ENCODE measurements at regions not wholly inside any gene's neighbourhood (a gene's known extent, or its start where the extent isn't known, plus 50 kb on each side); places are given as distances from the start of the nearest gene placed in this dataset.

DNA sequence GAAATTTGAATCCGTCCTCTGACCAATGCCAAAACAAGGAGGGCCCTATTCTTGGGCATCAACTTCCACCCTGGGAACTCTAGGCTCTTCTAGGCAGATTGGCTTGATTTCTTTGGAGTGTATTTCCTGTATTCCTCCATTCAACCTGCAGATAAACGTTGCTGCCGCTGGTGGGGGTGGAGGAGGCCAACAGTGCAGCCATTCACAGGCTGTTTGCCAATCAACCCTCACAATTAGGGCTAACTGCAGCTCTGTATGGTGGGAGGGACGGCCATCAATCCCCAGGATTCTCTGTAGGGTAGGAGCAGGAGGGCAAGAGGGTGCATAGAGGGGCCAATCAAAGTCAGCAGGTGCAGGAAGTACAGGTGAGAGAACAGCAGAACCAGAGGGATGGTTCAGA lies 273.1 kb upstream of the PROX1 start:
- no peak overlapping the region for H3K4me3 ChIP-seq (ENCODE audit: low read depth, low read length)
- no peak for DNase-seq (ENCODE audit: low read depth)
- TF ChIP-seq, protein P1, sequence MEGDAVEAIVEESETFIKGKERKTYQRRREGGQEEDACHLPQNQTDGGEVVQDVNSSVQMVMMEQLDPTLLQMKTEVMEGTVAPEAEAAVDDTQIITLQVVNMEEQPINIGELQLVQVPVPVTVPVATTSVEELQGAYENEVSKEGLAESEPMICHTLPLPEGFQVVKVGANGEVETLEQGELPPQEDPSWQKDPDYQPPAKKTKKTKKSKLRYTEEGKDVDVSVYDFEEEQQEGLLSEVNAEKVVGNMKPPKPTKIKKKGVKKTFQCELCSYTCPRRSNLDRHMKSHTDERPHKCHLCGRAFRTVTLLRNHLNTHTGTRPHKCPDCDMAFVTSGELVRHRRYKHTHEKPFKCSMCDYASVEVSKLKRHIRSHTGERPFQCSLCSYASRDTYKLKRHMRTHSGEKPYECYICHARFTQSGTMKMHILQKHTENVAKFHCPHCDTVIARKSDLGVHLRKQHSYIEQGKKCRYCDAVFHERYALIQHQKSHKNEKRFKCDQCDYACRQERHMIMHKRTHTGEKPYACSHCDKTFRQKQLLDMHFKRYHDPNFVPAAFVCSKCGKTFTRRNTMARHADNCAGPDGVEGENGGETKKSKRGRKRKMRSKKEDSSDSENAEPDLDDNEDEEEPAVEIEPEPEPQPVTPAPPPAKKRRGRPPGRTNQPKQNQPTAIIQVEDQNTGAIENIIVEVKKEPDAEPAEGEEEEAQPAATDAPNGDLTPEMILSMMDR (IDR thresholded peaks at IDR 0.05; ENCODE audit: control insufficient read depth, extremely low read depth, insufficient read depth) = no peak

DNA sequence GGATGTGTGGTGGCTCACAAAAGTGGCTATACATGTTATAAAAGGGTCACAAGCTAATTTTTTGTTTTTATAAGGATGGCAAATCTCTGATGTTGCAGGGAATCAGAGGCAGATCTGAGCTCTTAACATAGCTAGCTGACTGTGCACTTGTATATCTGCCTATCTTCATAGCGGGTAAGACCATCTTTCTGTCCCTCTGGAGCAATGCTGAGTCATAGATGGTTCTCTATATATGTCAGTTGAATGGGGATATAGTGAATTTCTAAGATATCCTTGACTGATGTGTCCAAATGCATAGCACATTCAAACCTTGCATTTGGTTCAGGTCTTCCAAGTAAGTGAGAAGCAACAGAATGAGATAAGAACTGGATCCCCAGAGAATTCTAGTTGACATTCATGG lies 272.6 kb upstream of the PROX1 start:
- DNase-seq (ENCODE audit: low read depth) = no peak
- TF ChIP-seq, protein P1 (IDR thresholded peaks at IDR 0.05; ENCODE audit: control insufficient read depth, extremely low read depth, insufficient read depth) = no peak
- H3K4me3 ChIP-seq (ENCODE audit: low read depth, low read length) = no peak overlapping the region

DNA sequence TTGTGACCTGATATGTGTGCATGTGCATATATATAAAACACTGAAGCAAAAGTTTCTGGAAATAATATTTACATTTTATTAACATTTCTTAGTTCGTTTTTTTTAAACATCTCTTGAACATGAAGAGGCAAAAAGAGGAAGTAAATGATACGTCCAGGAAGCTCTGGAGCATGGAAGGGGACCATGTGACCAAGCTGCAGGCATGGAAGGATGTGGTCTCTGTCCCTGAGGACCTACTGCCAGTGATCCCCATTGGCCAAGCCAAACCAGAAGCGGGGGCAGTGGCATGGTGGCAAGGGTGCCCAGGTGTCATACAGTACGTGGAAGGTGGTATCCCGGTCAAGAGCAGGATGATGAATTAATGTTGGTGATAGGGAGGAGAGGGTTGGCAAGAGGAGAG lies 268.3 kb upstream of the PROX1 start:
- TF ChIP-seq, protein P1 (IDR thresholded peaks at IDR 0.05; ENCODE audit: control insufficient read depth, extremely low read depth, insufficient read depth) = no peak
- H3K4me3 ChIP-seq (ENCODE audit: low read depth, low read length) = no peak overlapping the region
- DNase-seq (ENCODE audit: low read depth) = no peak

DNA sequence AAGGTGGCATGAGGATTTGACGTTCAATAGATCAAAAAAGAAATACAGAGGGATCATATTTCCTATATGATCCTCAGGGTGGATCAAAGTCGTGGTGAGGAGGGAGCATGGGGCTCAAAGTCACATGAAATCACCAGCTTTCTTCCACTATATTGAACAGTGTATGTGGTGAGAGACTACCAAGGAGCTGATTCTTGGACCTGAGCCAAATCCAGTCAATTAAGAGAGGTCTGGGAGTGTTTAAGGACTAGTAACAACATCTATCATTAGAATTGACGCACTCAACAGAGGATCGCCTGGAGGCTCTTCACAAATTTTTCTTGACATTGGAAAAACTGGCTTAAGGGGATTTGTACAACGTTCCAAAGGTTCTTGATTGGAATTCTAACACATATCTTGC lies 267.7 kb upstream of the PROX1 start:
- H3K4me3 ChIP-seq (ENCODE audit: low read depth, low read length) = no peak overlapping the region
- no peak for DNase-seq (ENCODE audit: low read depth)
- TF ChIP-seq, protein P1 (IDR thresholded peaks at IDR 0.05; ENCODE audit: control insufficient read depth, extremely low read depth, insufficient read depth) = no peak

DNA sequence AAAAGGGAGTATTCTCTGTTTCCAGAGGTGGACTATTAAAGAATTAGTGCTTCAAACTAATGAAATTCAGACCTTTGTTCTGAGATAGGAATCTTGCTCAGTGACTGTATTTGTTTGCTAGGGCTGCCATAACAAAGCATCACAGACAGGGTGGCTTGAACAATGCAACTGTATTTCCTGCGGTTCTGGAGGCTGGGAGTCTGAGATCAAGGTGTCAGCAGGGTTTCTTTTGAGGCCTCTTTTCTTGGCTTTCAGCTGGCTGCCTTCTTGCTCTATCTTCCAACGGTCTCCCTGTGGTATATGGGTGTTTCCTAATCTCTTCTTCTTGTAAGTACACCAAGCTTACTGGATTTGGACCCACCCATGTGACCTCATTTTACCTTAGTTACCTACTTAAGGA lies 264.6 kb upstream of the PROX1 start:
- TF ChIP-seq, protein P1 (IDR thresholded peaks at IDR 0.05; ENCODE audit: control insufficient read depth, extremely low read depth, insufficient read depth) = no peak
- DNase-seq (ENCODE audit: low read depth) = no peak
- H3K4me3 ChIP-seq (ENCODE audit: low read depth, low read length) = no peak overlapping the region

DNA sequence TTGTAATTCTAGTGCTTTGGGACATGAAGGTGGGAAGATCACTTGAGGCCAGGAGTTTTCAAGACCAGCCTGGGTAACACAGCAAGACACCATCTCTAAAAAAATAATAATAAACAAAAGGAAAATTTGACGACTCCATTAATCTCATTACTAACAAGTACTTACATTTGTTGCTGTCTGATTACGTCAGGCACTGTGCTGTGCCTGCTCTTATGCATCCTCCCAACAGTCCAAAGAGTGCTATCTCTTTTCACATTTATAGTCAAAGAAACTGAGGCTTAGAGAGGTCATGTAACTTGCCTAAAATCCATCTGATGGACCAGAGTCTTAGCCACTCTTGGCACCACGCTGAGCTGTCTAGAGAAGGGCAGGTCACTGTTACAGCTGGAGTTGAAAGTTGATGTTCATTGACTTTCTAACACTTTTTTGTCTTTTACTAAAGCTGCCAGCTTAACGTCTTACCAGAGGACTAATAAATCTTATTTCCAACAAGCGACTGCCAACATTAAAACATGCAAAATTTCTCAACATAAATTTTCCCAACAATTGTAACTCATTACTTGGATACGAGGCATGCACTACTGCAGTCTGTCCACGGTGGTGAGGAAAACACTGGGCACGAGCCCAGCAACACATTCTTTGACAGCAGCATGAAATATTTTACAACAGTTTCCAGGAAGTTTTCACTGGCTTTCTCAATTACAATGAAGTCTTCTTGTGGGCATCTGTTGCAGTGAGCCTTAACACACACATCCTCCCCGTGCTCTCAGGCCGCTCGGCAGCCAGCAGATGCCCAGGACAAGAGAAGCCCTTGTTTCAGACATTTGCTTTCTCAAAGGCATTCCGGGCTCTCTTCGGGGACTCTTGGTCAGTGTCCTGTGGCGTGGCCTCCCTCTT lies 262.9 kb upstream of the PROX1 start:
- H3K4me3 ChIP-seq (ENCODE audit: low read depth, low read length) = no peak overlapping the region
- TF ChIP-seq, protein P1 (IDR thresholded peaks at IDR 0.05; ENCODE audit: control insufficient read depth, extremely low read depth, insufficient read depth) = no peak
- peak; percentile 1 for DNase-seq (ENCODE audit: low read depth)
